Activated CD4-positive, alpha-beta T cell treated with anti-CD3 and anti-CD28 coated beads, Interleukin-2, amount 10 ng/mL, durations not matched to agents 7 days and 5 days (primary cell): ENCODE measurements at regions not wholly inside any gene's neighbourhood (a gene's known extent, or its start where the extent isn't known, plus 50 kb on each side); places are given as distances from the start of the nearest gene placed in this dataset.

ENCODE experiments used
- CTCF ChIA-PET: fragments of 350-600 bp; sonication (Branson Sonifier 250); formaldehyde crosslinking; loops from one replicate; lab custom pipeline; 2021; ENCODE audit warnings: antibody characterized with exemption; lab: Charles Lee
- POLR2A ChIA-PET: fragments of 350-600 bp; sonication (Branson Sonifier 250); formaldehyde crosslinking; loops from one replicate; lab custom pipeline; 2021; ENCODE audit warnings: antibody characterized with exemption; lab: Charles Lee
- DNase-seq: peaks from one replicate; pipeline ENCODE4 v3.0.0-alpha.2; 2020
- H3K27ac Mint-ChIP-seq: one replicate; pipeline ENCODE4 v1.8.0; 2021; ENCODE audit warnings: mild to moderate bottlenecking, moderate library complexity, mixed read lengths
- H3K27me3 Mint-ChIP-seq: one replicate; pipeline ENCODE4 v1.8.0; 2021; ENCODE audit warnings: mixed read lengths
- H3K36me3 Mint-ChIP-seq: one replicate; pipeline ENCODE4 v1.8.0; 2021; ENCODE audit warnings: low read depth, mixed read lengths
- H3K4me1 Mint-ChIP-seq: one replicate; pipeline ENCODE4 v1.8.0; 2021; ENCODE audit warnings: mixed read lengths
- H3K4me3 Mint-ChIP-seq: one replicate; pipeline ENCODE4 v1.8.0; 2021; ENCODE audit warnings: mild to moderate bottlenecking, moderate library complexity, mixed read lengths
- H3K9me3 Mint-ChIP-seq: one replicate; pipeline ENCODE4 v1.8.0; 2021; ENCODE audit warnings: mixed read lengths

DNA sequence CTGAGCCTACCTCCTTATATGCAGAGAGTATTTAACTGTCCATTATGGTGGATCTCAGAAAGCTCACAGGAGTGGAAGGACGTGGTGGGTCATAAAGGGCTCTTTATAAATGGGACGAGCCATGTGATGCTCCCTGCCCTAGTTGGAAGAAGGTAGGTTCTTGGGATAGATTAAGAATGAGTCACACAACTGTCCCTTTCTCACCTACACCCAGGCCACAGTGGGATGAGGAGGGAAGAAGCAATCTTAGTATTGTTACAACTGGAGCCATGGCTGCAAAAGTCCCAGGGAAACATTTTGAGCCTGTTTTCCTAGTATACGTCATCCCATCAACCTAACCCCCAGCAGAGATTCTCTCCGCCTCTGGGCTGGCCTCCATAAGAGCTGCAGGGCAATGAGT is 229.9 kb downstream of the TTC32 start:
- CTCF ChIA-PET, result no interaction called here
- H3K4me3 Mint-ChIP-seq, result no peak overlapping the region
- H3K4me1 Mint-ChIP-seq, result no peaks in the 10 kb centered on the region
- H3K9me3 Mint-ChIP-seq, result no peaks in the 10 kb centered on the region
- DNase-seq, result no peak
- H3K27ac Mint-ChIP-seq, result no peak overlapping the region
- POLR2A ChIA-PET, result no interaction called here
- H3K36me3 Mint-ChIP-seq, result no peaks in the 10 kb centered on the region
- peaks cover 23% of the 10 kb centered on the region for H3K27me3 Mint-ChIP-seq

DNA sequence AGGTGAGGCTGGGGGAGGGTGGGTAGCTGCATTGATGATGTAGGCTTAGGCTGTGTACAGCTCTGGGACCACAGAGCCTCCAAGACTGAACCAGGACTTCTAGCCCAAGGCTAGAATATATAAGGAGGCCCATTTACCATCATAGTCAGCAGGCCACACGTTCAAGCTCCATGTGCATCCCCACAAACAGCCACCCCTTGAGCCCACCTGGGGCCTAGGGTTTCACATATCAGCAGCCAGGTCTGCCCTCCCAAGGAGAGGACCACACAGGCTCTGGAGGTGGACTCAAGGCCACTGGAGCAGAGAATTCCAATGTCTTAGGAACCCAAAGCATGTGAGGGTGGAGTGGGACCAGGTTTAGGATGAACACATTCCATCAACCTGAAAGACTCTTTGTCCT is 230.5 kb downstream of the TTC32 start:
- ChIA-PET POLR2A (no interaction called here), CTCF (no interaction called here)
- Mint-ChIP-seq H3K4me3 (no peak overlapping the region), H3K27me3 (peaks cover 25% of the 10 kb centered on the region), H3K4me1 (no peaks in the 10 kb centered on the region), H3K27ac (no peak overlapping the region), H3K9me3 (no peaks in the 10 kb centered on the region), H3K36me3 (no peaks in the 10 kb centered on the region)
- no peak for DNase-seq

DNA sequence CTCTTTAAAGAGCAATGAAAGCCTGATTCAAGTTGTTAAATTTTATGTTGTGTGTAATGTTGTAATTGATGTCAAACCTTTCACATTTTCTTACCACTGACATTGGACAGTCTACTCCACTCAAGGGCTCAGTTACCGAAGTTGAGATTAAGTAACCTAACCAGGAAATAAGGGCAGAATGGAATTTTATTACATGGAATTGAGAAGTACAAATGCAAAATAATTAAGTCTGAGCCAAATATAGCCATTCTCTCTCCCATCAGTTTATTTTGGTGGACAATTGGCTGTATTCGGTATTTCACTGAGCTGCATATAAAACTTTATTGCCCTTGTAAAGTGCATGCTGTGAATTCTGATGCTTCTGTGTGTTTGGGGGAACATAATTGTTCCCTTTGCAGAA is 231.5 kb downstream of the TTC32 start:
- Mint-ChIP-seq H3K4me3 (no peak overlapping the region), H3K9me3 (no peaks in the 10 kb centered on the region), H3K4me1 (no peaks in the 10 kb centered on the region), H3K27ac (no peak overlapping the region), H3K27me3 (peaks cover 24% of the 10 kb centered on the region), H3K36me3 (no peaks in the 10 kb centered on the region)
- POLR2A ChIA-PET, result no interaction called here
- DNase-seq, result no peak
- CTCF ChIA-PET, result no interaction called here

DNA sequence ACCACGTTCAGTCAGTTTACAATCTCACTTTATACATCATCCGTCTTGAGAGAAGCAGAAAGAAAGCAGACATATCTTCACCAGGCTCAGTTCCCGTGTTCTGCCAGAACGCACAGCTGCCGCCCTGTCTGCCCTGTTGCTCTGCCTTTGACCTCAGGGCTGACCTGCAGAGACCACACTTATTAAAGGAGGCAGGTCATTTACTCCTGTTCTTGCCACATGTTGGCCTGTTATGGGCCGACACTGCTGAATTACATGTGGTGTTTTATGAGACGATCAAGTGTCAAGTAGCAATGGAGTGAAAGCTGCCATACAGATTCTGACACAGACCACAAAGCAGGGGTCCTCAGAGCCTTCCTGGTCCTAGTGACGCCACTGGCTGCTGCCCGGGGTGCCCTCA is 232.2 kb downstream of the TTC32 start:
- H3K4me1 Mint-ChIP-seq, result no peaks in the 10 kb centered on the region

DNA sequence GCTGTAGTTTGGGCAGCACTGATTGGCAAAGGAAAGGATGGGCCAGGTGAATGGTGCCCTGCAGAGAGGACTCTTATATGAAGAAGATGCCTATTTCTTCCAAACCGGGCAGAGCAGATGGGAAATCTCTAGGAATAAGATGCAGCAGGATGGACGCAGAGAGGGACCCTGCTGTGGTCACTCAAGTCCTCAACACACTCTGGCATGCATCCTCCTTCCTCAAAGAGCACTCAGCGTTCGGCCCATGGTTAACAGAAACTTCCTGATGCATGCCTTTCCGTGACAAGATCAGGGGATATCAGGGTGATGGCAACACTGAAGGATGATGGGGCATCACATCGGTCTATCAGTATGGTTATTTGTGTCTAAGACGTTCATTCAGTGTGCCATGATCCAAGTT is 232.7 kb downstream of the TTC32 start:
- no peaks in the 10 kb centered on the region for H3K9me3 Mint-ChIP-seq
- DNase-seq, result no peak

More for the DNA sequence above, 232.2 kb downstream of the TTC32 start:
- Mint-ChIP-seq H3K4me3 (no peak overlapping the region), H3K36me3 (no peaks in the 10 kb centered on the region), H3K27ac (no peak overlapping the region), H3K27me3 (peaks cover 20% of the 10 kb centered on the region), H3K9me3 (no peaks in the 10 kb centered on the region)
- DNase-seq, result no peak
- POLR2A ChIA-PET, result no interaction called here
- CTCF ChIA-PET, result no interaction called here

DNA sequence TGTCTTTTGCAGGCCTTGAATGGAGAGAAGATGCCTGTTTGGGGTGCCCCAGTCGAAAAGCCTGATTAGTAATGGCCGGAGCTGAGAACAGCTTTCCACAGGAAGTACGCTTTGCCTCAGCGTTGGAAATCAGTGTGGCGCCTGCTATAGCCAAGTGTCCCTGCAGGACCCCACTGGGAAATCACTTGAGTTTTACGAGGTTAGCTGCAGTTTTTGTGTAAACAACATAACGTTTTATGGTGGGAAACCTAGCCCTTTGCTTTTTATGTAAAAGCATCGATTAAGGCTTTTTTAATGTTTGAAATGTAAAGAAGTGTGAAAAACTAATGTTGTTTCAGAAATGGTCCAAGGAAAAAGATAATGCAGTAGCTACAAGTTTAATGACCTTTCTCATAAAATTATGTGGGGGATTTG is 234.2 kb downstream of the TTC32 start:
- Mint-ChIP-seq H3K27ac (no peak overlapping the region), H3K9me3 (no peaks in the 10 kb centered on the region), H3K27me3 (peaks cover 22% of the 10 kb centered on the region), H3K4me3 (no peak overlapping the region), H3K36me3 (no peaks in the 10 kb centered on the region), H3K4me1 (no peaks in the 10 kb centered on the region)
- no peak for DNase-seq
- POLR2A ChIA-PET, result no interaction called here
- CTCF ChIA-PET, result no interaction called here

More for the DNA sequence above, 232.7 kb downstream of the TTC32 start:
- Mint-ChIP-seq H3K4me3 (no peak overlapping the region), H3K27ac (no peak overlapping the region), H3K4me1 (no peaks in the 10 kb centered on the region), H3K36me3 (no peaks in the 10 kb centered on the region), H3K27me3 (peaks cover 20% of the 10 kb centered on the region)
- ChIA-PET POLR2A (no interaction called here), CTCF (no interaction called here)

DNA sequence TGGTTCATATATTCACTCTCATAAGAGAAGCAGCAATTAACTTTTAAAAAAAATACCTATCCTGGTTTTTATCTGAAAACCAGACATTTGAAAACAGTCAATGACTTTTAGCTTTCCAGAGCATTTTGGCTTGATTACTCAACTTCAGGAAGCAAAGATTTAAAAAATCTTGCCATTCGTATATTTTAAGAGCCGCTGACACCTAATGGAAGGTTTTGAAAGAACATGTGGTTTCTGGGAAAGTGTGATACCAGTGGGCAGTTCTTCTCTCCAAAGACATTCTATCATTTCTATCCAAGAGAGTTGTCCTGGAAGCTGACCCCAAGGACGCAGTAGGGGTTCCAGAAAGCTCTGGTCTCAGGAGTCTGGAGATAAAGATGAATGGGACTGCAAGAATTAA is 234.7 kb downstream of the TTC32 start:
- peaks cover 22% of the 10 kb centered on the region for H3K27me3 Mint-ChIP-seq
- ChIA-PET POLR2A (no interaction called here), CTCF (no interaction called here)

DNA sequence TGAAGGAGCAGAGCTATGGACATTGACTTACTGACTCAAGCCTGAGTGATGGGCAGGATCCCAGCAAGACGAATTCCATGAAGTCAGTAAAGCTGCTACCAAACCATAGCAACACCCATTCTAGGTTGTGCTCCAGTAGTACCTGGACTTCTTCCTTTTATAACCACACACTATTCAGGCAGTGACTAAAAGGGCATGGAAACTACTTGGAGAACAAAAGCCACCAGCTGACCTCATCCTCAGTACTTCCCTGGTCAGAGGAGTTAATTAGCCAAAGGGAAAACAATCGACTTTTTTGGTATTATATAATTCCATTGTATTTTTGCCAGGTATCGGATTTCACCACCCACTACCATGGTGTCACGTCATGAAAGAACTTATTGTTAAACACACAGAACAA is 237.1 kb downstream of the TTC32 start:
- Mint-ChIP-seq H3K27ac (no peak overlapping the region), H3K4me3 (no peak overlapping the region), H3K9me3 (no peaks in the 10 kb centered on the region), H3K36me3 (no peaks in the 10 kb centered on the region), H3K4me1 (no peaks in the 10 kb centered on the region), H3K27me3 (peaks cover 20% of the 10 kb centered on the region)
- ChIA-PET POLR2A (no interaction called here), CTCF (no interaction called here)
- no peak for DNase-seq

More for the DNA sequence above, 234.7 kb downstream of the TTC32 start:
- no peak for DNase-seq
- Mint-ChIP-seq H3K4me1 (no peaks in the 10 kb centered on the region), H3K4me3 (no peak overlapping the region), H3K9me3 (no peaks in the 10 kb centered on the region), H3K36me3 (no peaks in the 10 kb centered on the region), H3K27ac (no peak overlapping the region)

DNA sequence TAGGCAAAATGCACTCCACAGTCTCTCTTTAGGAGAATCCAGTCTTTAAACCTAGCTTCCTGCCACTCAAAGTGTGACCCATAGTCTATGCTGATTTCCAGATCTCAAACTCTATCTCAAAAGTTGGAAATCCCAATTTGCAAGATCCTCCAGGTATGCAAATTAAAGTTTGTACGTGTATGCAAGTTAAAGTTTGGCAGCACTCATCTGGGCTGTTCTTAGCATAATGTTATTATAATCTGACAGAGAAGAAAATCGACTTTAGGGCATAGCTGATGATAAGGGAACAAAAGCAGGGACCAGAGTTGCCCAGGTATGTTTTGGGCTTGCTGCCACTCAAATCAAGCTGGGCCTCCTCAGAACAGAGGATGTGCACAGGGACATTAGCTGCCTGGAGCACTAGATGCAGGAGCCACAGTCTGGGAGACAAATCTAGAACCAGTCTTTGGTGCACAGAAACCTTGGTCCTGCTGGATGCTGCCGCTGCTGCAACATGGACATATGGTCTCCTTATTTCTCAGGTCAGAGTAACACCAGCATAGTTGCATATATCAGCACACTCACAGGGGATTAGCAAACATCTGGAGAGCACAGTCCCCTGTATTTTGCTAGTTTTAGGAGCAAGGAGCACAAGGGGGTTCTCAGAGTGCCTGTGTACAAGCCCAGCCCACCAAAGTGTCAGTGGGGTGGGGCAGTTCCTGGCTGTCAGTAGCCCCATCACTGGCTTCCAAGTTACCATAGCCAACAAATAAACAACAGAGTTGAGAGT is 242.6 kb downstream of the TTC32 start:
- H3K27ac Mint-ChIP-seq, result no peak overlapping the region
- peaks cover 2% of the 10 kb centered on the region for H3K27me3 Mint-ChIP-seq
- H3K4me1 Mint-ChIP-seq, result no peaks in the 10 kb centered on the region
- no peak overlapping the region for H3K4me3 Mint-ChIP-seq
- no peaks in the 10 kb centered on the region for H3K9me3 Mint-ChIP-seq
- no peaks in the 10 kb centered on the region for H3K36me3 Mint-ChIP-seq
- CTCF ChIA-PET, result no interaction called here
- no peak for DNase-seq
- POLR2A ChIA-PET, result no interaction called here

DNA sequence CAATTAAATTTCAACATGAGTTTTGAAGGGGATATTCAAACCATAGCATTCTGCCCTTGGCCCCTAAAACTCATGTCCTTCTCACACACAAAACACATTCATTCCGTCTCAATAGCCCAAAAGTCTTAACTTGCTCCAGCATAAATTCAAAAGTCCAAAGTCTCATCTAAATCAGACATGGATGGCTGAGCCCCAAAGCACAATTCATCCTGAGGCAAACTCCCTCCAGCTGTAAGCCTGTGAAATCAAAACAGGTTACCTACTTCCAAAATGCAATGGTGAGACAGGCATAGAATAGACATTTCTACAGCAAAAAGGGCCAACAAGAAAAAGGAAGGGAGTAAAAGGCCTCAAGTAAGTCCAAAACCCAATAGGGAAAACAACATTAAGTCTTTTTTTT is 245.8 kb downstream of the TTC32 start:
- Mint-ChIP-seq H3K27me3 (no peaks in the 10 kb centered on the region), H3K9me3 (no peaks in the 10 kb centered on the region), H3K36me3 (no peaks in the 10 kb centered on the region), H3K4me1 (no peaks in the 10 kb centered on the region), H3K4me3 (no peak overlapping the region), H3K27ac (no peak overlapping the region)
- DNase-seq, result no peak
- ChIA-PET CTCF (interaction anchor here (0.6 kb wide), 1 partner anchor 667 kb away, joined by 5 read pairs; no protein-coding TSS in a partner anchor), POLR2A (no interaction called here)

DNA sequence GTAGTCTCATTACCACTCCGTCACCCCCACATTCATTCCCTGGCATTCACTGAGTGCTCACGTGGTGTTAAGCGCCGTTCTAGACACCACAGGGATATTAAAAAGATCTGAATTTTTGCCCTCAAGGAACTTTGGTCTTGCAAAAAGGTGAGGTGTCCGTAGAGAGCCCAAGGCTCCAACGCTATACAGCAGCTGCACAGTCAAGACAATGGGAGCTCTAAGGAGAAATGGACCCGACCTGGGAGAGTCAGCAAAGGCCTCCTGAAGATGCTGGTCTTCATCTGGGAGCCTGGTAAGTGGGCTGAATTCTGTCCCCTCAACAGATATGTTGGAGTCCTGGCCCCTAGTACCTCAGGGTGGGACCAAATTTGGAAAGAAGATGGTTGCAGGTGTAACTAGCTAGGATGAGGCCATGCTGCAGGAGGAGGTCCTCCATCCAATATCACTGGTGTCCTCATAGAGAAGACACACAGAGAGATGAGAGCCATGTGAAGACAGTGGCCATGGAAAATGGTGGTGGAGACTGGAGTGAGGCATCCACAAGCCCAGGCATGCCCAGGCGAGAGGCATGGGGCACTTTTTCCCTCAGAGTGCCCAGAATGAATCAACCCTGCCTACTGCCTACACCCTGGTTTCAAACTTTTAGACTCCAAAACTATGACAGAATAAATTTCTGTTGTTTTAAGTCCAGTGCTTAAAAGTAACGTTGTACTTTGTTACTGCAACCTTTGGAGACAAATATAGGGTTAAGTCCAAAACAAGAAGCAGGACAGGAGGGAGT is 247.3 kb downstream of the TTC32 start:
- ChIA-PET POLR2A (no interaction called here), CTCF (no interaction called here)
- Mint-ChIP-seq H3K9me3 (no peaks in the 10 kb centered on the region), H3K36me3 (no peaks in the 10 kb centered on the region), H3K27ac (no peak overlapping the region), H3K27me3 (no peaks in the 10 kb centered on the region), H3K4me1 (no peaks in the 10 kb centered on the region), H3K4me3 (no peak overlapping the region)
- DNase-seq, result no peak

DNA sequence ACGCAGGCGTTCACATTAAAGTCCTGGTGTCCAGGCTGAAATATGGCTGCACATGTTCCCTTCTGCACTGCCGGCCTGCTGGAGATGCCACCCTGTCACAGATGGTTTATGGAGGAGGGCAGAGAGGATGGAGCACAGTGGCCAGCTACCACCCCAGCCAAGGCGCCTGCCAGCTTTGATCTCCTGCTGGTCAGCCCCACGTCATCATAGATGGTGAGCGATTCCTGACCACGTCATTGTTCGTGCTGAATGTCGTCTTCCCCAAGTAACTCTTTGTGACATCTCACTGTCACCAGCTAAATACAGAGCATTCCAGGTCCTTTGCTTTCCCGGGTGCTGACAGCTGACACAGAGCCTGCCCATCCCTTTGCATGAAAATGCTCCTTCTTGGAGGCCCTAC is 248.3 kb downstream of the TTC32 start:
- Mint-ChIP-seq H3K36me3 (no peaks in the 10 kb centered on the region), H3K27me3 (no peaks in the 10 kb centered on the region), H3K4me3 (no peak overlapping the region), H3K4me1 (no peaks in the 10 kb centered on the region), H3K9me3 (no peaks in the 10 kb centered on the region), H3K27ac (no peak overlapping the region)
- DNase-seq, result no peak
- ChIA-PET POLR2A (no interaction called here), CTCF (interaction anchor here (1.0 kb wide), 1 partner anchor 10 kb away, joined by 3 read pairs; no protein-coding TSS in a partner anchor)

DNA sequence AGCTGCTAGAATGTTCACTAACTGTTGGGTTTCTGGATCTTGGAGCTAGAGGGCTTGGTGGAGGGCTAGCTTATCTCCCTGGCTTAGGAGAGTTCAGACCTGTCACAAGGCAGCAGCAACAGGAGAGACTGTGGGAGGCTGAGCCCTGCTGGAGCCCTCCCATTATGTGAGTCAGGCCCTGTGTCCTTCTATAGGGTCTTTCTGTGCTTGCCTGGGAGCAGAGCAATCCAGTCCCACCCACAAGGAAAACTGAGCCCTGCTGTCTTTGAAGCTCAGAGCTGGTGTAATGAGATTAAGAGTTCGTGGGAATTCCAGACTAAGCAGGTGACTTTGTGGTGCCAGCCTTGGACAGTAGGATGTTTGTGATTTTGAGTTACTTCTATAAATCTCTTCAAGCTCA is 249.0 kb downstream of the TTC32 start:
- Mint-ChIP-seq H3K27ac (no peak overlapping the region), H3K36me3 (no peaks in the 10 kb centered on the region), H3K4me1 (no peaks in the 10 kb centered on the region), H3K4me3 (no peak overlapping the region), H3K27me3 (no peaks in the 10 kb centered on the region), H3K9me3 (no peaks in the 10 kb centered on the region)
- no peak for DNase-seq
- ChIA-PET CTCF (interaction anchor here (1.0 kb wide), 1 partner anchor 9 kb away, joined by 3 read pairs; no protein-coding TSS in a partner anchor), POLR2A (no interaction called here)
